Fibroblast of lung (primary cell): ENCODE measurements at regions not wholly inside any gene's neighbourhood (a gene's known extent, or its start where the extent isn't known, plus 50 kb on each side); places are given as distances from the start of the nearest gene placed in this dataset.

ENCODE experiments used
- DNase-seq, 2 donors: peaks; one replicate each; pipeline versions ENCODE4 v3.0.0 to v3.0.0-alpha.2; 2010; ENCODE audit warnings: low read depth in 2 of 2
- H2AFZ ChIP-seq: 2 replicates; pipeline ENCODE4 v1.5.1; 2012; ENCODE audit warnings: low read length, control low read depth, inconsistent platforms
- H3K27ac ChIP-seq: 2 replicates; pipeline ENCODE4 v1.5.1; 2011; ENCODE audit warnings: low read length, control low read depth; ENCODE audit not compliant: insufficient read depth
- H3K27me3 ChIP-seq: 2 replicates; pipeline ENCODE4 v1.5.1; 2011; ENCODE audit warnings: mild to moderate bottlenecking, low read length; ENCODE audit not compliant: control insufficient read depth, insufficient read depth
- H3K36me3 ChIP-seq: 2 replicates; pipeline ENCODE4 v1.5.1; 2011; ENCODE audit warnings: low read length; ENCODE audit not compliant: control insufficient read depth, insufficient read depth
- H3K4me1 ChIP-seq: 2 replicates; pipeline ENCODE4 v1.5.1; 2011; ENCODE audit warnings: low read length; ENCODE audit not compliant: control insufficient read depth, insufficient read depth; ENCODE audit errors: extremely low read depth
- H3K4me2 ChIP-seq: 2 replicates; pipeline ENCODE4 v1.5.1; 2011; ENCODE audit warnings: low read length, control low read depth; ENCODE audit not compliant: insufficient read depth; ENCODE audit errors: extremely low read depth
- H3K4me3 ChIP-seq, 4 experiments: fragments of 200-600 bp in 1 of 4; sonication (generic) in 1 of 4; replicated peaks in 1 of 4; 2 replicates each; pipeline ENCODE4 v1.5.1; 2011 to 2016; ENCODE audit warnings: low read length in 4 of 4, low read depth in 3 of 4, mild to moderate bottlenecking in 3 of 4, control low read depth in 2 of 4, inconsistent platforms in 1 of 4, mixed read lengths in 1 of 4; ENCODE audit not compliant: insufficient read depth in 1 of 4; ENCODE audit errors: control extremely low read depth in 1 of 4
- H3K79me2 ChIP-seq: 2 replicates; pipeline ENCODE4 v1.5.1; 2012; ENCODE audit warnings: mild to moderate bottlenecking, low read length, inconsistent platforms; ENCODE audit not compliant: control insufficient read depth, insufficient read depth
- H3K9ac ChIP-seq: 2 replicates; pipeline ENCODE4 v1.5.1; 2011; ENCODE audit warnings: mild to moderate bottlenecking, low read length, control low read depth; ENCODE audit not compliant: insufficient read depth
- H3K9me3 ChIP-seq: 2 replicates; pipeline ENCODE4 v1.5.1; 2012; ENCODE audit warnings: low read depth, low read length; ENCODE audit not compliant: control insufficient read depth, insufficient read depth
- H4K20me1 ChIP-seq: 2 replicates; pipeline ENCODE4 v1.5.1; 2011; ENCODE audit warnings: low read length; ENCODE audit not compliant: control insufficient read depth, insufficient read depth; ENCODE audit errors: extremely low read depth
- EZH2 ChIP-seq: IDR thresholded peaks from 2 replicates; pipeline ENCODE4 v1.5.1; 2012; ENCODE audit warnings: low read length, control low read depth, mild to moderate bottlenecking; ENCODE audit errors: missing control alignments
- TF ChIP-seq, protein P1 (sequence below), 2 donors: IDR thresholded peaks in 1 of 2; conservative IDR thresholded peaks in 1 of 2; 1 replicate in 1 of 2; 2 replicates in 1 of 2; pipeline ENCODE4 v1.5.1; 2011 to 2012; ENCODE audit warnings: low read length in 2 of 2, control low read depth in 1 of 2, inconsistent platforms in 1 of 2, low read depth in 1 of 2, mild to moderate bottlenecking in 1 of 2

DNA sequence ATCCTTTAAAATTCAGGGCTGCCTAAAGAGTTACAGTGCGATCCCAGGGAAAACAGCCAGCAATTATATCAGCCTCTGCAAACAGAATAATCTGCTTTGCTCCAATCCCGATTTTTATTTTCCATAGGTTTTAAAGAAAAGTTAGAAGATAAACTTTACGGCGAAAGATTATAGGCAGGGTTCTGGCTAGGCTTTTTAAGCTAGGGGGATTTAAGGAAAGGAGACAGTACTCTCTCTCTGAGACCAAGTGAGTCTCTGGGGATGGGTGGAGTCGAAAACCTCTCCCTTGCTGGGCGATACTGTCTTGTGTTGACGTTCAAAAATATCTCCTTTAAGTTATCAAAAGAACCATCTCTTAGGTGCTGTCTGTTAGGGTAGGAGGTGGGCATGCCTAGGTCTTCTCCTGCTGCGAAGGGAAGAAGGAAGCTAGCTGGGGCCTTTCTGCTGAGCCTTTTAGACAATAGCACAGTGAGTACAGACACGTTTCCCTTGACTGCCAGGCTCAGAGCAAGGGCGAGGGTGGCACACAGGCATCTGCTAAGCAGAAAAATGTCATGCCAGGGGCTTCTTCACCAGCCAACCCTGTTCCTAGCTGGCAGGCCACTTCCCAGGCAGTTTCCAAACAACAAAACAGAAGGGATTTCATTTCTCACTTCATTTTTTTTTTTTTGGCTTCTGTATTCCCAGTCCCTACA lies 167.9 kb upstream of the MAF start:
- no peaks in the 10 kb centered on the region for H3K36me3 ChIP-seq
- H3K79me2 ChIP-seq, result no peaks in the 10 kb centered on the region
- no peaks in the 10 kb centered on the region for H3K9me3 ChIP-seq
- no peak overlapping the region for H3K9ac ChIP-seq
- peak overlapping the region; percentile 96 for H3K4me2 ChIP-seq
- H4K20me1 ChIP-seq, result no peaks in the 10 kb centered on the region
- peak overlapping the region; percentile 66 for H2AFZ ChIP-seq
- no peak for TF ChIP-seq EZH2
- TF ChIP-seq, protein P1, sequence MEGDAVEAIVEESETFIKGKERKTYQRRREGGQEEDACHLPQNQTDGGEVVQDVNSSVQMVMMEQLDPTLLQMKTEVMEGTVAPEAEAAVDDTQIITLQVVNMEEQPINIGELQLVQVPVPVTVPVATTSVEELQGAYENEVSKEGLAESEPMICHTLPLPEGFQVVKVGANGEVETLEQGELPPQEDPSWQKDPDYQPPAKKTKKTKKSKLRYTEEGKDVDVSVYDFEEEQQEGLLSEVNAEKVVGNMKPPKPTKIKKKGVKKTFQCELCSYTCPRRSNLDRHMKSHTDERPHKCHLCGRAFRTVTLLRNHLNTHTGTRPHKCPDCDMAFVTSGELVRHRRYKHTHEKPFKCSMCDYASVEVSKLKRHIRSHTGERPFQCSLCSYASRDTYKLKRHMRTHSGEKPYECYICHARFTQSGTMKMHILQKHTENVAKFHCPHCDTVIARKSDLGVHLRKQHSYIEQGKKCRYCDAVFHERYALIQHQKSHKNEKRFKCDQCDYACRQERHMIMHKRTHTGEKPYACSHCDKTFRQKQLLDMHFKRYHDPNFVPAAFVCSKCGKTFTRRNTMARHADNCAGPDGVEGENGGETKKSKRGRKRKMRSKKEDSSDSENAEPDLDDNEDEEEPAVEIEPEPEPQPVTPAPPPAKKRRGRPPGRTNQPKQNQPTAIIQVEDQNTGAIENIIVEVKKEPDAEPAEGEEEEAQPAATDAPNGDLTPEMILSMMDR (conservative IDR thresholded peaks at IDR 0.05 in 1 of 2, IDR thresholded peaks at IDR 0.05 in 1 of 2; ENCODE audit: low read depth in 1 of 2, low read length in 2 of 2), result no peak
- no peaks in the 10 kb centered on the region for H3K27me3 ChIP-seq
- peak overlapping the region; percentile 51 for H3K27ac ChIP-seq
- peaks cover 4% of the 10 kb centered on the region for H3K4me1 ChIP-seq
- H3K4me3 ChIP-seq, result peak overlapping the region; percentile 30 to 50 (median 41)
- no peak for DNase-seq

- peak overlapping the region; percentile 96 for H3K4me2 ChIP-seq
- DNase-seq, result peak; percentile 27 to 64
- no peak overlapping the region for H3K9ac ChIP-seq
- H3K9me3 ChIP-seq, result no peaks in the 10 kb centered on the region
- no peaks in the 10 kb centered on the region for H3K36me3 ChIP-seq
- no peaks in the 10 kb centered on the region for H3K27me3 ChIP-seq
- H4K20me1 ChIP-seq, result no peaks in the 10 kb centered on the region
- TF ChIP-seq EZH2, result no peak
- TF ChIP-seq, protein P1 (conservative IDR thresholded peaks at IDR 0.05 in 1 of 2, IDR thresholded peaks at IDR 0.05 in 1 of 2; ENCODE audit: low read depth in 1 of 2, low read length in 2 of 2), result peak; percentile 29 to 56
- H3K4me3 ChIP-seq, result peak overlapping the region; percentile 30 to 50 (median 41)
- H2AFZ ChIP-seq, result peak overlapping the region; percentile 66
- peak overlapping the region; percentile 51 for H3K27ac ChIP-seq
- H3K79me2 ChIP-seq, result no peaks in the 10 kb centered on the region
- H3K4me1 ChIP-seq, result peaks cover 4% of the 10 kb centered on the region
Observed at GRCh38 chr16:79767421-79768275, 167.1 kb upstream of the MAF start.

- Histone ChIP-seq H3K4me3 (no peak overlapping the region), H3K36me3 (no peaks in the 10 kb centered on the region), H4K20me1 (no peaks in the 10 kb centered on the region), H3K9ac (no peak overlapping the region), H3K4me2 (no peak overlapping the region), H3K27ac (no peak overlapping the region), H3K27me3 (no peaks in the 10 kb centered on the region), H2AFZ (no peak overlapping the region), H3K4me1 (peaks cover 4% of the 10 kb centered on the region), H3K9me3 (no peaks in the 10 kb centered on the region), H3K79me2 (no peaks in the 10 kb centered on the region)
- DNase-seq, result no peak
- TF ChIP-seq, protein P1 (conservative IDR thresholded peaks at IDR 0.05 in 1 of 2, IDR thresholded peaks at IDR 0.05 in 1 of 2; ENCODE audit: low read depth in 1 of 2, low read length in 2 of 2), result no peak
- no peak for TF ChIP-seq EZH2
Observed at GRCh38 chr16:79765901-79766394, 165.4 kb upstream of the MAF start.
